ENCODE measurements at regions not wholly inside any gene's neighbourhood (a gene's known extent, or its start where the extent isn't known, plus 50 kb on each side); places are given as distances from the start of the nearest gene placed in this dataset.

- H3K36me3 ChIP-seq (ENCODE audit: control insufficient read depth, insufficient read depth, low read length), result no peaks in the 10 kb centered on the region
- no peaks in the 10 kb centered on the region for H3K4me1 ChIP-seq (ENCODE audit: control insufficient read depth, insufficient read depth, low read length)
- H3K9ac ChIP-seq (ENCODE audit: low read length), result no peak overlapping the region
- H3K4me3 ChIP-seq (ENCODE audit: low read length), result no peak overlapping the region
- no peaks in the 10 kb centered on the region for H3K27me3 ChIP-seq (ENCODE audit: control insufficient read depth, insufficient read depth, low read length)
- H3K9me3 ChIP-seq (ENCODE audit: control insufficient read depth, low read length), result no peaks in the 10 kb centered on the region
Observed at GRCh38 chr3:72044231-72044855, 259.4 kb upstream of the PROK2 start.

DNA sequence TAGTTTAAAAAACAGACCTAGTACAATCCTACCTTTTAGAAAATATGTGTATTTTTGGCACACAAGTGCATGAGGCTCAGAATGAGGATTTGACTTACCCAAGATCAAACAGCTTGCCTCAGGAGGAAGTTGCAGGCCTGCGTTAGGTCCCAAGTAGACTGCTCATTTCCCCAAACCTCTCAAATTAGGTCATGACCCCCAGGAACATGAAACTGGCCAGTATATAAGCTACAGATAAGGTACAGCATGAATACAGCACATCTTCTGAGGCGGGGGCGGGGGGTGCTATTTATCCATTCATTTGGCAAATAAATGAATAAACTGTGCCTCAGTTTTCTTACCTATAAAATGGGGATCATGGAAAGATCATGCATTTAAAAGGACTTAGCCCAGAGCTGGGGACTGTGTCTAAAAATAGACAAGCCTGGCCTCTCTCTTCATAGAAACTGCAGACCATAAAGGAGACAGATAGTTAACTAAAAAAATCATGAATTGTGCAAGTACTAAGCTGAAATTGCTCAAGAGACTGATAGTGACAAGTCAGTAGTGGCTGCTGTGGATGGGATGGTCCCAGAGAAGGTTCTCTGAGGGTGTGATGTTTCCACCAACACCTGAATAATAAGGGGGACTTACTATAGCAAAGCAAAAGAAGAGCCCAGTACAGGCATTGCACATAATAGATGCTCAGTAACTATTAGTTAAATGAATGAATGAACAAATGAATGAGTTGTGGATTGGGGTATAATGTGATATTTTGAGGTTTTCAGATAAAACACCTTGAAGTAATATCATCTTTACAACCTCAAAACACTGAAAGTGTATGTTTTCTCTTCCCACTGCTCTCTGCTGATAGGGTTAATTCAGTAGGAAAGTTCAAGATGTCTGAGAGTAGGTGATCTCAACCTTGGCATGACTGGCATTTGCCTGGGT lies 258.5 kb upstream of the PROK2 start:
- H3K4me3 ChIP-seq (ENCODE audit: low read length), result no peak overlapping the region
- no peaks in the 10 kb centered on the region for H3K36me3 ChIP-seq (ENCODE audit: control insufficient read depth, insufficient read depth, low read length)
- H3K4me1 ChIP-seq (ENCODE audit: control insufficient read depth, insufficient read depth, low read length), result no peaks in the 10 kb centered on the region
- H3K27me3 ChIP-seq (ENCODE audit: control insufficient read depth, insufficient read depth, low read length), result no peaks in the 10 kb centered on the region
- H3K9me3 ChIP-seq (ENCODE audit: control insufficient read depth, low read length), result no peaks in the 10 kb centered on the region
- H3K9ac ChIP-seq (ENCODE audit: low read length), result no peak overlapping the region

- Histone ChIP-seq H3K36me3 (ENCODE audit: control insufficient read depth, insufficient read depth, low read length) (no peaks in the 10 kb centered on the region), H3K9ac (ENCODE audit: low read length) (no peak overlapping the region), H3K9me3 (ENCODE audit: control insufficient read depth, low read length) (no peaks in the 10 kb centered on the region), H3K4me1 (ENCODE audit: control insufficient read depth, insufficient read depth, low read length) (no peaks in the 10 kb centered on the region), H3K4me3 (ENCODE audit: low read length) (no peak overlapping the region), H3K27me3 (ENCODE audit: control insufficient read depth, insufficient read depth, low read length) (no peaks in the 10 kb centered on the region)
Observed at GRCh38 chr3:72042397-72043203, 257.7 kb upstream of the PROK2 start.

DNA sequence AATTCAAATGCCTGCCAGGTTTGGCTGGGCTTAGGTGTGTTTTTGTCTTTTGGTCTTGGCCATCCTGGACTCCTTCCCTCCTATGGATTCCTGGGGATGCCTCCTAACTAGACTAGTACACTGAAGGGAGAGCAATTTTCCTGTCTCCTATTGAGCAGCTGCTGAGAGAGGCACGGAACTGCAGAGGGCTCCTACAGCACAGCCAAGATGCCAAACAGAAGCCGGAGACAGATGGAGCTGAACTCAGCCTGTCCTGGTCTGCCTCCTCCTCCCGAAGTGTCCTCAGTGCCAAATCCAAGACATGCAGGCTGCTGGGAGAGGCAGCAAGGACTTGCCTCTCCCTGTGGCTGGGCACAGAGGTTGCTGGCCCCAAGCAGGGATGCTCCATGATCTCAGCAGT lies 256.6 kb upstream of the PROK2 start:
- Histone ChIP-seq H3K9ac (ENCODE audit: low read length) (no peak overlapping the region), H3K4me3 (ENCODE audit: low read length) (no peak overlapping the region), H3K36me3 (ENCODE audit: control insufficient read depth, insufficient read depth, low read length) (no peaks in the 10 kb centered on the region), H3K27me3 (ENCODE audit: control insufficient read depth, insufficient read depth, low read length) (no peaks in the 10 kb centered on the region), H3K4me1 (ENCODE audit: control insufficient read depth, insufficient read depth, low read length) (no peaks in the 10 kb centered on the region), H3K9me3 (ENCODE audit: control insufficient read depth, low read length) (no peaks in the 10 kb centered on the region)

DNA sequence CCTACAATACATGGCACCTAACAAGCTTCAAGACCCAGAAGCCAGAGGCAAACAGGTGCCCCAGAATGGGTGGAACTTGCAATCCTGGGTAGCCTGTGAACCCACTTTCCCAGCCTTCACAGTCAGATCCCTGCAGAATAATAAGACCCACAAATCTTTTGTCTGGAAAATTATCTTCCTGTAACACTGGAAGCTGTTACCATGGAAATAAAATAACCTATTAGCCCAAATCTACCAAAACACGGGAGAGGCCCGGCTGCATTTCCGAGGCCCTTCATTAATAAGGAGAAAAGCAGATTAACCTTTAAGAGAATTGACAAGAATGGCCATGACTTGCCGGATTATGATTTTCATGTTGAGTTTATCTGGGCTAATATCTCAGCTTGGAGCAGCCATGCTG lies 256.1 kb upstream of the PROK2 start:
- Histone ChIP-seq H3K4me1 (ENCODE audit: control insufficient read depth, insufficient read depth, low read length) (no peaks in the 10 kb centered on the region), H3K9ac (ENCODE audit: low read length) (no peak overlapping the region), H3K36me3 (ENCODE audit: control insufficient read depth, insufficient read depth, low read length) (no peaks in the 10 kb centered on the region), H3K4me3 (ENCODE audit: low read length) (no peak overlapping the region), H3K9me3 (ENCODE audit: control insufficient read depth, low read length) (no peaks in the 10 kb centered on the region), H3K27me3 (ENCODE audit: control insufficient read depth, insufficient read depth, low read length) (no peaks in the 10 kb centered on the region)

DNA sequence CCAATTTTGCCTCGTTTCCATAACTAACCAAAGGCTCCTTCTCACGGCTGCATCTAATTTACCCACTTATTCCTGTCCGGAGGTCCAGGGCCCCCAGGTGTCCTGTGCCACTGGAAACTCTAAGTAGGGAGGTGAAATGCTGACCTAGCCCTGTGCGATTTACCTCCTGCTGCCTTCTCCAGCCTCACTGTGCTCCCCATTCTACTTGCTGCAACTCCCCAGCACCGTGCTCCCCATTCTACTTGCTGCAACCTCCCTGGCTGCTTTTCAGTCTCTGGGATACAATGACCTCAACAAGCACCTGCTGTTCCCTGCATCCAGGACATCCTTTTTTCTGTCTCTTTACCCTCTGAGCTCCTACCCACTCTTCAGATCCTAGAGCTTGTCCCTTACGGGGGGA lies 254.7 kb upstream of the PROK2 start:
- no peaks in the 10 kb centered on the region for H3K27me3 ChIP-seq (ENCODE audit: control insufficient read depth, insufficient read depth, low read length)
- no peaks in the 10 kb centered on the region for H3K9me3 ChIP-seq (ENCODE audit: control insufficient read depth, low read length)
- H3K4me1 ChIP-seq (ENCODE audit: control insufficient read depth, insufficient read depth, low read length), result no peaks in the 10 kb centered on the region

DNA sequence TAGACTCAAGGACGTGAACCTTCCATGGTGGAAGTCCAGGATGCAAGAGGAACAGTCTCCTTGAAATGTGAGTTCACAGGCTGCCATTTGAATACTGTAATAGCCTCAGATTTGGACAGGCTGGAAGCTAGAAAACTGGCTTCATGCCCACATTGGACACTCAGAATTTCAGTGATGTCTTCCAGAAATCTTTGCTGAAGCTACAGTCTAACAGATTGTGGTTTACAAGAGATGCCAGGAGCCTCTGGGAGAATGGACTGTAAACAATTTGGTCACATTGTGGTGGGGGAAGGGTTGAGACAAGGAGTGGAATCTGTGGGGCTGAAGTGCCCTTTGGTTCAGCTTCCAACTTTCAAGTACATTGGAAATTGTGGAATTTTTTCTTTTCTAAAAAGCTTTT lies 252.0 kb upstream of the PROK2 start:
- Histone ChIP-seq H3K4me3 (ENCODE audit: low read length) (no peak overlapping the region), H3K9ac (ENCODE audit: low read length) (no peak overlapping the region), H3K4me1 (ENCODE audit: control insufficient read depth, insufficient read depth, low read length) (no peaks in the 10 kb centered on the region), H3K36me3 (ENCODE audit: control insufficient read depth, insufficient read depth, low read length) (no peaks in the 10 kb centered on the region), H3K27me3 (ENCODE audit: control insufficient read depth, insufficient read depth, low read length) (no peaks in the 10 kb centered on the region), H3K9me3 (ENCODE audit: control insufficient read depth, low read length) (no peaks in the 10 kb centered on the region)

More for the DNA sequence above, 254.7 kb upstream of the PROK2 start:
- Histone ChIP-seq H3K36me3 (ENCODE audit: control insufficient read depth, insufficient read depth, low read length) (no peaks in the 10 kb centered on the region), H3K9ac (ENCODE audit: low read length) (no peak overlapping the region), H3K4me3 (ENCODE audit: low read length) (no peak overlapping the region)

DNA sequence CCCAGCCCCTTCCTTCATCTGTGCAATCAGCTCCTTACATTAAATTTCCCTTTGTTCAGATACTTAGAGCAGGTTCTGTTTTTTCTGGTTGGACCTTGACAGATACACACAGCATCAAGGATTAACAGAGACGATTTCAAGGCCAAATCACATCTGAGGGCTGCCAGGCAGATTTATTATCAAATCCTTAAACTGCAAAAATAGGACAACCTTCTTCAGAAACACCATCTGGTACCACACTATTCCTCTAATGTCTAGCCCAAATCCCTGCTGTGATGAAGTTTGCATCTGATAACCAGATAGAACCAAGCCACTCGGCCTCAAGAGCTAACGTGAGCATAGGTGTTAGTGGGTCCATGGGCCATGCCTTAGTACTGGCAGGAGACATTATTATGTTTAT lies 250.7 kb upstream of the PROK2 start:
- Histone ChIP-seq H3K4me3 (ENCODE audit: low read length) (no peak overlapping the region), H3K4me1 (ENCODE audit: control insufficient read depth, insufficient read depth, low read length) (no peaks in the 10 kb centered on the region), H3K9me3 (ENCODE audit: control insufficient read depth, low read length) (no peaks in the 10 kb centered on the region), H3K27me3 (ENCODE audit: control insufficient read depth, insufficient read depth, low read length) (no peaks in the 10 kb centered on the region), H3K36me3 (ENCODE audit: control insufficient read depth, insufficient read depth, low read length) (no peaks in the 10 kb centered on the region), H3K9ac (ENCODE audit: low read length) (no peak overlapping the region)

DNA sequence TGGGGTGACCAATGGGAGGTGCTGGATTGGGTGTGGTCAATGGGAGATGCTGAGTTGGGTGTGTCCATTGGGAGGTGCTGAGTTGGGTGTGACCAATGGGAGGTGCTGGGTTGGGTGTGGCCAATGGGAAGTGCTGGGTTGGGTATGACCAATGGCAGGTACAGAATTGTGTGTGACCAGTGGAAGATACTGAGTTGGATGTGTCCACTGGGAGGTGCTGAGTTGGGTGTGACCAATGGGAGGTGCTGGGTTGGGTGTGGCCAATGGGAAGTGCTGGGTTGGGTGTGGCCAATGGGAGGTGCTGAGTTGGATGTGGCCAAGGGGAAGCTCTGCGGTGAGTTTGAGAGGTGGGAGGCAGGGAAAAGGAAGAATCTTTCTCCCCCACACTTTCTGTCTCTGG lies 250.0 kb upstream of the PROK2 start:
- H3K36me3 ChIP-seq (ENCODE audit: control insufficient read depth, insufficient read depth, low read length), result no peaks in the 10 kb centered on the region
- H3K4me3 ChIP-seq (ENCODE audit: low read length), result no peak overlapping the region
- no peaks in the 10 kb centered on the region for H3K4me1 ChIP-seq (ENCODE audit: control insufficient read depth, insufficient read depth, low read length)
- H3K27me3 ChIP-seq (ENCODE audit: control insufficient read depth, insufficient read depth, low read length), result no peaks in the 10 kb centered on the region
- no peak overlapping the region for H3K9ac ChIP-seq (ENCODE audit: low read length)
- no peaks in the 10 kb centered on the region for H3K9me3 ChIP-seq (ENCODE audit: control insufficient read depth, low read length)

DNA sequence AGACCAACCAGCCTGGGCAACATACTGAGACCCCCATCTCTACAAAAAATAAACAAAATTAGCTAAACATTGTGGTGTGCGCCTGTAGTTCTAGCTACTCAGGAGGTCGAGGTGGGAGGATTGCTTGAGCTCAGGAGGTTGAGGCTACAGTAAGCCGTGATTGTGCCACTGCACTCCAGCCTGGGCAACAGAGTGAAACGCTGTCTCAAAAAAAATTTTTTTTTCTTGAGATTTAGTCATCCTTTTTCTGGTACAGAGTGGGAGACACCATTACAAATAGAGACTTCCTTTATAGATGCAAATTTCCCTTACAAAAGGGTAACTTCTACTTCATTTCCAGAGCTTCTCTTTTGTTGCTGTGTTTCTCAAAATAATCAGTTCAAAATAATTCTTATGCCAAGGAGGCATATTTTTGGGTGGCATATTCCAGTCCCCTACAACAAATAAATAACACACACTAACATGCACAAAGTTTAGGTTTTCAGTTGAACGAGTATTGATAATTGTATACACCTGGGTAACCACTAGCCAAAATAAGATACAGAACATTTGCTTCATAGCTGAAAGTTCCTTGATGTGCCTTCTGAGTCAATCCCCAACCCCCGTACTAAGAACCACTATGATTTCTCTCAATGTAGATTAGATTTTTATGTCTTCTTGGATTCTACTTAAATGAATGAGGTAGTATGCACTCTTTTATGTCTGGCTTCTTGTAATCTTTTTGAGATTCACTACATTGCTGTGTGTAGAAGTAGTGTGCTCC lies 248.9 kb upstream of the PROK2 start:
- H3K9me3 ChIP-seq (ENCODE audit: control insufficient read depth, low read length), result no peaks in the 10 kb centered on the region
- no peaks in the 10 kb centered on the region for H3K4me1 ChIP-seq (ENCODE audit: control insufficient read depth, insufficient read depth, low read length)
- H3K4me3 ChIP-seq (ENCODE audit: low read length), result no peak overlapping the region
- no peaks in the 10 kb centered on the region for H3K27me3 ChIP-seq (ENCODE audit: control insufficient read depth, insufficient read depth, low read length)
- H3K36me3 ChIP-seq (ENCODE audit: control insufficient read depth, insufficient read depth, low read length), result no peaks in the 10 kb centered on the region
- no peak overlapping the region for H3K9ac ChIP-seq (ENCODE audit: low read length)

GRCh38 chr3:72032441-72033135 lies 247.6 kb upstream of the PROK2 start:
- H3K4me3 ChIP-seq (ENCODE audit: low read length), result no peak overlapping the region
- no peak overlapping the region for H3K9ac ChIP-seq (ENCODE audit: low read length)
- no peaks in the 10 kb centered on the region for H3K9me3 ChIP-seq (ENCODE audit: control insufficient read depth, low read length)
- no peaks in the 10 kb centered on the region for H3K36me3 ChIP-seq (ENCODE audit: control insufficient read depth, insufficient read depth, low read length)
- H3K27me3 ChIP-seq (ENCODE audit: control insufficient read depth, insufficient read depth, low read length), result no peaks in the 10 kb centered on the region
- no peaks in the 10 kb centered on the region for H3K4me1 ChIP-seq (ENCODE audit: control insufficient read depth, insufficient read depth, low read length)

All from mucosa of stomach (tissue), 1 donor.